SHP77 treated with DMSO at 0.1 percent for 48 hours (cell line): ENCODE measurements at regions not wholly inside any gene's neighbourhood (a gene's known extent, or its start where the extent isn't known, plus 50 kb on each side); places are given as distances from the start of the nearest gene placed in this dataset.
"Not testable (repeated sequence)": the region's sequence is repeated elsewhere in the genome, so short reads cannot be mapped to it uniquely, and the experiment has no call there.

Experiments used
- DNase-seq: peaks from one replicate; lab custom pipeline; 2025; lab: John Stamatoyannopoulos, UW

- DNase-seq = no peak
Observed at GRCh38 chr5:56732121-56732520, 83.2 kb upstream of the MAP3K1 start.

DNA sequence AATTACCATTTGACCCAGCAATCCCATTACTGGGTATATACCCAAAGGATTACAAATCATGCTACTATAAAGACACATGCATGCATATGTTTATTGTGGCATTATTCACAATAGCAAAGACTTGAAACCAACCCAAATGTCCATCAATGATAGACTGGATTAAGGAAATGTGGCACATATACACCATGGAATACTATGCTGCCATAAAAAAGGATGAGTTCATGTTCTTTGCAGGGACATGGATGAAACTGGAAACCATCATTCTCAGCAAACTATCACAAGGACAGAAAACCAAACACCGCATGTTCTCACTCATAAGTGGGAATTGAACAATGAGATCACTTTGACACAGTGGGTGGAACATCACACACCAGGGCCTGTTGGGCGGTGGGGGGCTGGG lies 83.9 kb upstream of the MAP3K1 start:
- not testable (repeated sequence) for DNase-seq

- DNase-seq = no peak
Observed at GRCh38 chr5:56729488-56729887, 85.9 kb upstream of the MAP3K1 start.

DNA sequence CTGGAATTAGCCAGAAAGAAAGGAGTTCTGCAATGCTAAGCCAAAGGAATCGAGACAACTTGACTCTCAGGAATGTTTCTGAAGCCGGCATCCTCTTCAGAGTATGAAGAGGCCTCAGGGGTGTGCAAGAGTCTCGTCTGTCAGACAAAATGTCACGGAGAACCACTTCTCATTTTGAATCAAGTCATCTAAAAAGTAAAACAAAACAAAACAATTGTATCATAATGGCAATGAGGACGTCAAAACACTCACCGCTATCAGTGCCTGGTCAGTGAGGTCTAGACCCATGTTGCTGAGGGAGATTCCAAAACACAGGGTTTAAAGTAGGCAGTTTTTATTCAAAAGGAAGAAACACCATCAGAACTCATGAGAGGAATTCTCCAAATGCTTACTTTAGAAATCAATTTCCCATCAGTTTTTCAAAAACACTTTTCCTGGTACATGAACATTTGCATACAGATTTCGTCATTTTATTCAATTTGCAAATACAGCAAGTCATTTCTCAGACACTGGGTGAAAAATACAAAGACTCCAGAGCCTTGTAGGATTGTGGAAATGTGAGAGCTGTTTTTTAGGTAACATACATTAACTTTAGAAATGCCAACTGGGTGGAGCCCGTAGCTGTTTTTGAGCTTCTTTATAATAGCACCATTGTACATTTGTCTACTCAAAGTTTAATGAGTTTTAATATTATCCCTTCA lies 89.5 kb upstream of the MAP3K1 start:
- DNase-seq = no peak

- DNase-seq = not testable (repeated sequence)
Observed at GRCh38 chr5:56724857-56725256, 90.5 kb upstream of the MAP3K1 start.

- DNase-seq = no peak
Observed at GRCh38 chr5:56722317-56722716, 93.0 kb upstream of the MAP3K1 start.

DNA sequence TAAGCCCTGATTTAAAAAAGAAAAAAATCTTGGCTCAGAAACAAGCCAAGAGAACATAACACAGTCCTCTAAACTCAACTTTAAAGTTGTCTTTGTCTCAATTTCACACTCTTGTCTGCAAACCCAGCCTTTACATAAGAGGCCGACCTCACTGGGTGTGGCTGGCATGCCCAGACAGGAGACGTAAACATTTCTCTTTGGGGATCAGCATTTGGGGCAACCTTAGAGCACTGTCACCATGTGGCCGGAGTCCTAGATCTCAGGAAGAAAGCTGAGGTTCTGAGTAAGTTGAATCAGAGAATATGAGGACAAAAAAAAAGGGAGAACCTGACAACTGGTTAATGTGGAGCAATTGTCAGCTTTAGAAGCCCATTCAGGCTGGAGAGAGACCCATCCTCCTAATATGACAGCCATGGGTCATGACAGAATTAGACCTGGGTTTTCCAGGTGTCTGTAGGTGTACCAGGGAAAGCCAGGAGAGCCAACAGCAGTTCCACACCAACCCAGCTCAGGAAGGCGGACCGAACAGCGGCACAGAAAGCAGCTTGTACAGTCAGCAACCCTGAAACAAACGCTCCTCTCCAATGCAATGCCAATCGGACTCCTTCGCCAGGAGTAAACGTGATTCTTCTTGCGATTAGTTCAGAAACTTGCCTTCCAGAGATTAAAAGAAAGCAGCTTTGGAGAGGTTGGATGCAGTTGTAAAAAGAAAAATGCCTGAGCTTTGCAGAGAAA lies 97.9 kb upstream of the MAP3K1 start:
- DNase-seq = no peak

DNA sequence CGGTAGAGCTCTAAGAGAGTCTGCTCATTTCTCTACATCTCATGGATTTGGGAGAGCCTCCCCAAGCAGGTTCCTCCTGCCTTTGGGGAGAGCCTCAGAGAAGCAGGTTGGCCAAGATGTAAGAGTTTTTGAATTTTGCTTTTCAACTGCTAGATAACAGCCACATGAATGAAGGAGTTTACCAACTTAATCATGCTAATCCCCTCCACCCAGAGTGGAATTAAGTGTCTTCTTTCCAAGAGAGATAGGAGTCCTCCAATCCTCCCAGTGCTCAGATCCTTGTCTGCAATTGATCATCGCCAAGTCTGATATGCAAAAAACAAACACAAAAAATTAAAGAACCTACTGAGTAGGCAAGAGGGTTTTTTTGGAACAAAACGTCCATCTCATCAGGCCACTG lies 99.4 kb upstream of the MAP3K1 start:
- DNase-seq = no peak

DNA sequence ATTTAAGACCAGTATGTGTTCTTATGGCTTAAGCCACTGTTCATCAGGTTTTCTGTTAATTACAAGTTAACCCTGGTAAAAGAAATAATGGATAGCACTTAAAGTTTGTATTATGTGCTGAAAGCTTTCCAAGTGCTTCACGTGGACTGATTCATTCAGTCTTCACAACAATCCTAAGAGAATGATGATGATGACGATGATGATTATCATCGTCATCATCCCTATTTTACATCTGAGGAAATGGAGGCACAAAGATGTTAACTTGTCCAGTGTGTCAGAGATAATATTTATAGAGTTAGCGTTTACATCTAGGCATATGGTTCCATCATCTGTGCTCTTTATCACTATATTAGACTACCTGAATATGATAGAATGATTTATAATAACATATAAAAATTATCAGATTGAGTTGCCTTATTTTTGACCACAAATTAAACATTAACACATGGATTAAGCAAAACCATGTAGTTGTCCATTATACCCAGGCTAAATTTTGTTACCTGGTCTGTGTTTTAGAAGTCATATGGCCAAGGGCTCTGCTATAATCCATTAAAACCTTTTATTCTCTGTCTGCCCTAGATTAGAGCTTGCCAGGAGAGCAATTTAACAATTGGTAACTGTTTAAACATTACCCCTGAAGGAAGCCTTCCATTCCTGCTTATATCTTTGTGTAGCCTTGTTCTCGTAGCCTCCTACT lies 102.3 kb upstream of the MAP3K1 start:
- no peak for DNase-seq

DNA sequence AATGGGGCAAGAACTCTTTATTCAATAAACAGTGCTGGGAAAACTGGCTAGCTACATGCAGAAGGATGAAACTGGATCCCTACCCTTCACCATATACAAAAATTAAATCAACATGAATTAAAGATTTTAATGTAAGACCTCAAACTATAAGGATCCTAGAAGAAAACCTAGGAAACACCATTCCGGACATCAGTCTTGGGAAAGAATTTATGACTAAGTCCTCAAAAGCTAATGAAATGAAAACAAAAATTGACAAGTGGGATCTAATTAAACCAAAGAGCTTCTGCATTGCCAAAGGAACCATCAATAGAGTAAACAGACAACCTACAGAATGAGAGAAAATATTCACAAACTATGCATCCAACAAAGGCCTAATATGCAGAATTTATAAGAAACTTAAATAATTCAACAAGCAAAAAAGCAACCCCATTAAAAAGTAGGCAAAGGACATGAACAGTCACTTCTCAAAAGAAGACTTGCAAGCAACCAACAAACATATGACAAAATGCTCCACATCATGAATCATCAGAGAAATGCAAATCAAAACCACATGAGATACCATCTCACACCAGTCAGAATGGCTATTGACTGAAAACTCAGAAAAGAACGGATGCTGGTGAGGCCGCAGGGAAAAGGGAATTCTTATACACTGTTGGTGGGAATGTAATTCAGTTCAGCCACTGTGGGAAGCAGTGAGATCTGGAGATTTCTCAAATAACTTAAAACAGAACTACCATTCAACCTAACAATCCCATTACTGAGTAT lies 104.3 kb upstream of the MAP3K1 start:
- DNase-seq = no peak

DNA sequence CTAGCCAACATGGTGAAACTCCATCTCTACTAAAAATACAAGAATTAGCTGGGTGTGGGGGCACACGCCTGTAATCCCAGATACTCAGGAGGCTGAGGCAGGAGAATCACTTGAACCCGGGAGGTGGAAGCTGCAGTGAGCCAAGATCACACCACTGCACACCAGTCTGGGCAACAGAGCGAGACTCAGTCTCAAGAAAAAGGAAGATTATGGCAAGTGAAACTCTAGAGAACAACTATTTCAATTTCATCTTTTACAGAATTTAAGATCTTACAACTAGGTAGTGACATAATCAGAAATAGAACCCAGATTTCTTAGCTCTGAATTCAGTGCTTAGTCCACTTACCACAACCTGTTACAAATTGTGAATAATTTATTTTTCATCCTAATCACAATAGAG lies 108.8 kb upstream of the MAP3K1 start:
- DNase-seq = no peak

DNA sequence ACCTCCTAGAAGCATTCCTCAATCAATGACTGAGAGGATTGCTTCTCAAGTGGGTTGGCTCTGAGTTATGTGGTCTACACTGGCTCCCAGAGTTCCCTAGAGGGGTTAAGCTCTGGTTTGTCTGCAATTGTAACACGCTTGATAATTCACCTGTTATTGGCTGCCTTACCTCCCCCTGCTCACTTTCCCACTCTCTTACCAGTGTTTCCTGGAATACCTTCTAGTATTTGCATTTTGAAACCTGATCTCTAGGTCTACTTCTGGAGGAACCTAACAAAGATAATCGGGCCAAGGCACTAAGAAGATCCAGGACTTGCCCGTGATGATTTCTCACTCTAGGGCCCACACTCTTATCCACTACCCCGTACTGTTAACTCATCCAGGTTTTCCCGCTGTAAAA lies 110.1 kb upstream of the MAP3K1 start:
- DNase-seq = no peak

- DNase-seq = no peak
Observed at GRCh38 chr5:56703952-56704351, 111.4 kb upstream of the MAP3K1 start.

GRCh38 chr5:56700711-56701110 lies 114.6 kb upstream of the MAP3K1 start:
- no peak for DNase-seq

DNA sequence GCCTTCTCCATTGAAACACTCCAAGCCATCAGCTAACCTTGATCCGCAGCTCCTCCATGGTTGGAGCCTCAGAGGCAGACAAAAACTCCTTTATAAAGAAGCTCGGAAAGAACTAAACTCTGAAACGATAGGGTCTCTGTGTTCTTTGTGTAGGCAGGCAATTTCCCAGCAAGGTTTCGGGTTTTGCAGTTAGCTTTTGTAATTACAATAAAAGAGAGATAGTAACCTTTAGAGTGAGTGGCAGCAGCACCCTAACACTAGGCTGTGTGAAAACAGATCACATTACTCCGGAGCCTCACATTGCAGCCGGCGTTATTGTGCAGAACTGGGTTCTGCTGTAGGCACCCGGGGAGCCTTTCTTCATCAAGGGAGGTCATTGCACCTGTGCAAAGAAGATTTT lies 115.8 kb upstream of the MAP3K1 start:
- DNase-seq = no peak

DNA sequence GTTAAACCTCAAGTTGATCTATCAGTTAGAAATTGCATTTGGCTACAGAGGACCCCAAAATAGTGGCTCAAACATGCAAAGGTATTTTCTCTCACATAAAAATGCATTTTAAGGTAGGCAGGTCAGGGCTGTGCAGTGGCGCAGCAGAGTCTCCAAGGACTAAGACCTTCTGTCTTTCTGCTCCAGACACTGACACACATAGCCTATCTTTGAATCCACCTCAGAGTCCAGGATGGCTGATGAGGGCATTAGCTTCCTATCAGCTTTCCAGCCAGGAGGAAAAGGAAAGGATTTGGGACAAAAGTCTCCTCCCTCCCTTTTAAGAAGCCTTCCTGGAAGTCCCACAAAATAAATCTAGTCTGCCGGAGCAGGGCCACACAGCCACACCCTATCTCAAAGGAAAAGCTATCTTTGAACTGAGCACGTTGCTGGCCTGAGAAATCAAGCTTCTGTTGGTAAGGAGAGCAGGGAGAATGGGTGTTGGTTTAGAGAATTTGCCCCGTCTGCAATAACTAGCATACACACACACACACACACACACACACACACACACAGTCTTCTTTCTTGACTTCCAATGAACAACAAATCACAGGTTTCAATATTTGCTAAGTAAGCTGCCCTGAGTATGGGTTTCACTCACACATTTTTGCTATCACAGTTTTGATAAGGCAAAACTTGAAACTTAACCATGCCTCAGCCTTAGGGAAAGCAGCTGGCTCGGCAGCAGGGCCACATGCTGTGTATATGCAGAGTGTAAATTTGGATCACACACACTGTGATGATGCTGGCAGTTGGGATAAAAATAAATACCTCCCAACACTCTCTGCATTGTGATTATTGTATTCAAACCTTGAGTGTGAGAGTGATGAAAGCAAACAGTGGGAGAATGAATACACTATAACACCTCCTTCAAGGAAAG lies 116.6 kb upstream of the MAP3K1 start:
- no peak for DNase-seq

DNA sequence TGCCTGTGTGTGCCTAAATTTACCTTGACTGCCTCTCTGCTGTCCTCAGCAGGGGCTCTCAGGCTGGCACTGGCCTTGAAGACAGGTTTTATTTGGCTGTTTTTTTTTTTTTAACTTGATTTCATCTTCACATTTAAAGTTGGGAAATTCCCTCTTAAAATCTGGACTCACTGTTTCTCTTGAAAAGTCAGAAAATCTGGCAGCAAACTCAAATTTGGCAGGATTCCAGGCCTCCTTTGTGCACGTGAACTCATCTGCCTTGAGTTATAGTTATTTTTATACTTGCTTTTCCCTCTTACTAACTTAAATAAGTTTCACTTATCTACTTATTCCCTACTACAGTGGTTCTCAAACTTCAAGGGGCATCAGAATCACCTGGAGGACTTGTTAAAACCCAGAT lies 118.4 kb upstream of the MAP3K1 start:
- no peak for DNase-seq

DNA sequence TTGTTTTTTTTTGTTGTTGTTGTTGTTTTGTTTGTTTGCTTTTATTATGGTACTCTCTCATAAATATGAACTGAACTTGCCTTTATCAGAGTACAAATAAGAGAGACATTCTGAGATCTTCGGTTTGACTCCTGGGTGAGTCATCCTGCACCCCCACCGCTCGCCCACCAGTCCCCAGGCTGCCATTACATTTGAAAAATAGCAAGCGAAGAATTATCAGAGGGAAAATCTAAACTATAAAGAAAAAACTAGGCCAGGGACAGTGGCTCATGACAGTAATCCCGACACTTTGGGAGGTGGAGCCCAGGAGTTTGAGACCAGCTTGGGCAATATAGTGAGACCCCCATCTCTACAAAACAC lies 122.1 kb upstream of the MAP3K1 start:
- DNase-seq = no peak

GRCh38 chr5:56692359-56693219 lies 122.8 kb upstream of the MAP3K1 start:
- no peak for DNase-seq

DNA sequence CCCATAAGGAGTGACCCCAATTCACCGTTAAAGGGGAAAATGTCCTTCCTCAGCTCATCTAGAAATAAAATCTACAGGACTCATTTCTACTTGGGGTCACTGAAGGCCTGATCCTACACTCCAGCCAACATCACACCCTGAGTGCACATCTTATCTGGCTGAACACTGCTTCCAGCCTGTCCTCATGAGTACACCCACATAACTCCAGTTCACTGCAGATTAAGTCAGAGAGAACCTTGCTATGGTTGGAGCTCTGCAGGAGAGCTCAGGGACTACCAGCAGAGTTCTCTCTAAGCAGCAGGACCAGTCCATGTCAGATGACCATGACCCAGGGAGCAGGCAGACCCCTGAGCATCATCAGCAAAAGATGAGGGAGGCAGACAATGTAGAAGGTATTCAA lies 126.9 kb upstream of the MAP3K1 start:
- no peak for DNase-seq
